BE2C (cell line): ENCODE measurements at regions not wholly inside any gene's neighbourhood (a gene's known extent, or its start where the extent isn't known, plus 50 kb on each side); places are given as distances from the start of the nearest gene placed in this dataset.

Experiments used
- DNase-seq: peaks from one replicate; pipeline ENCODE4 v3.0.0-alpha.2; 2020
- H3K27me3 ChIP-seq: fragments of 250-450 bp; sonication (Bioruptor Pico); 2 replicates; pipeline ENCODE4 v1.5.1; 2020; ENCODE audit warnings: mild to moderate bottlenecking
- H3K36me3 ChIP-seq: fragments of 250-450 bp; sonication (Bioruptor Pico); 2 replicates; pipeline ENCODE4 v1.5.1; 2020; ENCODE audit warnings: mild to moderate bottlenecking
- H3K4me1 ChIP-seq: fragments of 250-450 bp; sonication (Bioruptor Pico); 2 replicates; pipeline ENCODE4 v1.5.1; 2020
- H3K4me3 ChIP-seq: 2 replicates; pipeline ENCODE4 v1.5.1; 2011; ENCODE audit warnings: low read depth, low read length
- H3K9me3 ChIP-seq: fragments of 250-450 bp; sonication (Bioruptor Pico); 2 replicates; pipeline ENCODE4 v1.5.1; 2020
- CTCF ChIP-seq: IDR thresholded peaks from 2 replicates; pipeline ENCODE4 v1.5.1; 2012; ENCODE audit warnings: mild to moderate bottlenecking, low read depth, low read length

GRCh38 chr9:1757186-1757585, 258.0 kb upstream of the SMARCA2 start:
- DNase-seq: no peak
- H3K4me1 ChIP-seq: no peaks in the 10 kb centered on the region
- no peaks in the 10 kb centered on the region for H3K36me3 ChIP-seq
- H3K9me3 ChIP-seq: no peaks in the 10 kb centered on the region; the same call in 1 of the 2 replicates
- H3K4me3 ChIP-seq: no peak overlapping the region
- no peak for TF ChIP-seq CTCF
- no peaks in the 10 kb centered on the region for H3K27me3 ChIP-seq

GRCh38 chr9:1759009-1759408, 256.1 kb upstream of the SMARCA2 start:
- DNase-seq: no peak

GRCh38 chr9:1759771-1760300, 255.3 kb upstream of the SMARCA2 start:
- Histone ChIP-seq H3K9me3 (no peaks in the 10 kb centered on the region; the same call in 1 of the 2 replicates), H3K36me3 (no peaks in the 10 kb centered on the region), H3K4me3 (no peak overlapping the region), H3K4me1 (no peaks in the 10 kb centered on the region), H3K27me3 (no peaks in the 10 kb centered on the region)
- TF ChIP-seq CTCF: no peak
- DNase-seq: no peak

More at GRCh38 chr9:1759009-1759408, 256.1 kb upstream of the SMARCA2 start:
- Histone ChIP-seq H3K27me3 (no peaks in the 10 kb centered on the region), H3K4me1 (no peaks in the 10 kb centered on the region), H3K36me3 (no peaks in the 10 kb centered on the region), H3K4me3 (no peak overlapping the region), H3K9me3 (no peaks in the 10 kb centered on the region; the same call in 1 of the 2 replicates)
- no peak for TF ChIP-seq CTCF

GRCh38 chr9:1761807-1762206, 253.3 kb upstream of the SMARCA2 start:
- TF ChIP-seq CTCF: no peak
- H3K9me3 ChIP-seq: no peaks in the 10 kb centered on the region; the same call in 1 of the 2 replicates
- DNase-seq: no peak
- no peaks in the 10 kb centered on the region for H3K36me3 ChIP-seq
- H3K27me3 ChIP-seq: no peaks in the 10 kb centered on the region
- H3K4me3 ChIP-seq: no peak overlapping the region
- H3K4me1 ChIP-seq: no peaks in the 10 kb centered on the region

GRCh38 chr9:1766042-1766441, 249.1 kb upstream of the SMARCA2 start:
- Histone ChIP-seq H3K36me3 (no peaks in the 10 kb centered on the region), H3K27me3 (no peaks in the 10 kb centered on the region), H3K4me3 (no peak overlapping the region), H3K4me1 (no peaks in the 10 kb centered on the region), H3K9me3 (no peaks in the 10 kb centered on the region)
- TF ChIP-seq CTCF: no peak
- DNase-seq: no peak

GRCh38 chr9:1768561-1768960, 246.6 kb upstream of the SMARCA2 start:
- no peak overlapping the region for H3K4me3 ChIP-seq
- H3K4me1 ChIP-seq: no peaks in the 10 kb centered on the region
- no peaks in the 10 kb centered on the region for H3K36me3 ChIP-seq
- TF ChIP-seq CTCF: no peak
- no peaks in the 10 kb centered on the region for H3K9me3 ChIP-seq
- no peaks in the 10 kb centered on the region for H3K27me3 ChIP-seq
- DNase-seq: no peak
